Glutamatergic neuron (in vitro differentiated cells): ENCODE measurements at regions not wholly inside any gene's neighbourhood (a gene's known extent, or its start where the extent isn't known, plus 50 kb on each side); places are given as distances from the start of the nearest gene placed in this dataset.

Experiments
- DNase-seq: peaks from one replicate; pipeline ENCODE4 v3.0.0; 2022
- H3K27ac Mint-ChIP-seq: one replicate; pipeline ENCODE4 v1.8.0; 2020; ENCODE audit warnings: mild to moderate bottlenecking, mixed read lengths, inconsistent platforms; ENCODE audit not compliant: unreplicated experiment
- H3K27me3 Mint-ChIP-seq: one replicate; pipeline ENCODE4 v1.8.0; 2020; ENCODE audit warnings: mild to moderate bottlenecking, moderate library complexity, mixed read lengths, inconsistent platforms; ENCODE audit not compliant: unreplicated experiment
- H3K36me3 Mint-ChIP-seq: one replicate; pipeline ENCODE4 v1.8.0; 2020; ENCODE audit warnings: mild to moderate bottlenecking, mixed read lengths, inconsistent platforms; ENCODE audit not compliant: unreplicated experiment
- H3K4me1 Mint-ChIP-seq: one replicate; pipeline ENCODE4 v1.8.0; 2020; ENCODE audit warnings: mild to moderate bottlenecking, low read depth, mixed read lengths, inconsistent platforms; ENCODE audit not compliant: unreplicated experiment
- H3K4me3 Mint-ChIP-seq: one replicate; pipeline ENCODE4 v1.8.0; 2020; ENCODE audit warnings: mild to moderate bottlenecking, mixed read lengths, inconsistent platforms; ENCODE audit not compliant: unreplicated experiment
- H3K9me3 Mint-ChIP-seq: one replicate; pipeline ENCODE4 v1.8.0; 2020; ENCODE audit warnings: mild to moderate bottlenecking, moderate library complexity, mixed read lengths, inconsistent platforms; ENCODE audit not compliant: unreplicated experiment
- TF ChIP-seq, protein P1 (sequence below): fragments of 200-600 bp; sonication (generic); IDR thresholded peaks from one replicate; pipeline ENCODE4 v1.5.0; 2021; ENCODE audit not compliant: partially characterized antibody, unreplicated experiment

DNA sequence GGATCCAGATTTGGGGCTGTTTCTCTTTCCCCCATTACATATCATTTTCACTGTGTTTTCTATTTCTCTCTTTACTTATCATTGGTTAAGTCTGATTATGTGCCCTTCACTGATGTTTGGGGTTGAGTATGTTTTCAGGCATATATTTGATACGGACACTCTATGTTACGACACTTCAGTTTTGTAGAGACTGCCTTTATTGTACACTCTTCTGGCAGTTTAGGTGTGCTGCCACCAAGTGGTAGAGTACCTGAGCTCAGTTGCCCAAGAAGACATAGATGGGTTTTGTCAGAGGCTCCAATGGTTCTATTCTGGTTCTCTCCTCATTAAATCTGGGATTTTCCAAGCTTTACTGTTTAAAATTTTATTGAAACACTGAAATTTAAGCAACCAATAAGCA is 255.0 kb upstream of the ROPN1 start:
- peaks cover 21% of the 10 kb centered on the region for H3K27me3 Mint-ChIP-seq
- H3K9me3 Mint-ChIP-seq: peaks cover 26% of the 10 kb centered on the region
- H3K27ac Mint-ChIP-seq: no peak overlapping the region
- H3K4me3 Mint-ChIP-seq: no peak overlapping the region
- H3K36me3 Mint-ChIP-seq: peaks cover 4% of the 10 kb centered on the region
- DNase-seq: no peak
- peaks cover 52% of the 10 kb centered on the region for H3K4me1 Mint-ChIP-seq
- TF ChIP-seq, protein P1, sequence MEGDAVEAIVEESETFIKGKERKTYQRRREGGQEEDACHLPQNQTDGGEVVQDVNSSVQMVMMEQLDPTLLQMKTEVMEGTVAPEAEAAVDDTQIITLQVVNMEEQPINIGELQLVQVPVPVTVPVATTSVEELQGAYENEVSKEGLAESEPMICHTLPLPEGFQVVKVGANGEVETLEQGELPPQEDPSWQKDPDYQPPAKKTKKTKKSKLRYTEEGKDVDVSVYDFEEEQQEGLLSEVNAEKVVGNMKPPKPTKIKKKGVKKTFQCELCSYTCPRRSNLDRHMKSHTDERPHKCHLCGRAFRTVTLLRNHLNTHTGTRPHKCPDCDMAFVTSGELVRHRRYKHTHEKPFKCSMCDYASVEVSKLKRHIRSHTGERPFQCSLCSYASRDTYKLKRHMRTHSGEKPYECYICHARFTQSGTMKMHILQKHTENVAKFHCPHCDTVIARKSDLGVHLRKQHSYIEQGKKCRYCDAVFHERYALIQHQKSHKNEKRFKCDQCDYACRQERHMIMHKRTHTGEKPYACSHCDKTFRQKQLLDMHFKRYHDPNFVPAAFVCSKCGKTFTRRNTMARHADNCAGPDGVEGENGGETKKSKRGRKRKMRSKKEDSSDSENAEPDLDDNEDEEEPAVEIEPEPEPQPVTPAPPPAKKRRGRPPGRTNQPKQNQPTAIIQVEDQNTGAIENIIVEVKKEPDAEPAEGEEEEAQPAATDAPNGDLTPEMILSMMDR: no peak

DNA sequence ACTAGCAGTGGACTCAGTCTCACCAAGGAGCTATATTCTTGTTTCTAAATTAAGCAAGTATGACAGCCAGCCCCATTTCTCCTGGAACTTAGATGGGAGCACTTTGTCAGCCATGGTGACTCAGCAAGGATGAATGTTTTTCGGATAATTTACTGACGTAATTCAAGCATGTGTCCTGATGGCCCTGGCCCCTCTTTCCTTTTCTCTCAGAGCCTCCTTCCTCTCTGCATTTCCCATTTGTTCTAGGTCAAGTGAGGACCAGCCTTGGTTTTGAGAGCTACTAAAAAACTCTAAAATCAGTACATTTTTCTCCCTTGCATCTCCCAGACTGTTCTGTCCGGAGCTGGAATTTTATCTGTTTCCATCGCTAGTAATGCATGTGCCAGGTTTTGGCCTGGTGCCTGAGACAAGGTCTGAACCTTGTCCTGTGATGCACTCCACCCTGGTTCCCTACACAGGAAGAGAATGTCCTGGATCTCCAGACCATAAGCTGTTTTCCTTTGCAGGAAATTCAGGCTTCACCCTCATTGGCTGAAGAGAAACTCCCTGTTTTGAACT is 256.6 kb upstream of the ROPN1 start:
- Mint-ChIP-seq H3K27ac (no peak overlapping the region), H3K9me3 (peaks cover 23% of the 10 kb centered on the region), H3K4me3 (no peak overlapping the region), H3K36me3 (peaks cover 4% of the 10 kb centered on the region), H3K4me1 (peaks cover 43% of the 10 kb centered on the region), H3K27me3 (peaks cover 20% of the 10 kb centered on the region)
- DNase-seq: no peak
- TF ChIP-seq, protein P1: no peak

DNA sequence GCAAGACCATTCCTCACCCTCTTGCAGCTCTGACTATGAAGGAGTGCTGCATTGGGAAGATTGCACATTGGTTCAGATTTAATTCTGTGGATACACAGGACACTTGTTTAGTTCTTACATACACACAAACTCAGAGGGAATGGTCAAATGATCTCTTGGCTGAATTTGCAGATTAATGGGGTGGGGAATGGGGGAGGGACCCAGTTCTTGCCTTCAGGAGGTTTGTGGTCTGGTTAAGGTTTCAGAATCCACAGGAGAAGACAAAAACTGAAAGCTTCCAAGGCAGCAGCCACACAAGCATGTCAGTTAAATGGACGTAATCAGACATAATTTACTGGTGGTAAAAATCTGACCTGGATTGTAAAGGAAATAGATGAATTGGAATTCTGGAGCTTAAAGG is 257.1 kb upstream of the ROPN1 start:
- no peak overlapping the region for H3K4me3 Mint-ChIP-seq
- H3K9me3 Mint-ChIP-seq: peaks cover 23% of the 10 kb centered on the region
- H3K27me3 Mint-ChIP-seq: peaks cover 21% of the 10 kb centered on the region
- DNase-seq: no peak
- TF ChIP-seq, protein P1: no peak
- no peak overlapping the region for H3K27ac Mint-ChIP-seq
- peaks cover 4% of the 10 kb centered on the region for H3K36me3 Mint-ChIP-seq
- peaks cover 46% of the 10 kb centered on the region for H3K4me1 Mint-ChIP-seq

DNA sequence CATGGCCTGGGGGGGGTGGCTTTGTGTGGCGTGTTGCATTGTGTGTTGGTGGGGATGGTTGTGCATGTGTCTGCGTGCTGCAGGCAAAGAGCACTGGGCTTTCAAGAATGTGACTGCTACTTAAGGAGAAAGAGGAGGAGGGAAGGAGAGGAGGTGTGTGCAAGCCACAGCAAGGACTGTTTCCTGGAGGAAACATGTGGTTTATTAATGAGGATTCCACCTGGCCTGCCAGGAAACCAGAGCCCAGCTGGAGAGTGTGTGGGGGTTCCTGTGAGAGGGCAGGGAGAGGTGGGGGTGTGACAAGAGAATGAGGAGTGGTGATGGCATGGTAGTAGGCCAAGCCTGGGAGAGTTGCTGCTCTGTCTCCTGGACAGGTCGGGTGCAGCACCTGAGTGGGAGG is 258.1 kb upstream of the ROPN1 start:
- Mint-ChIP-seq H3K4me1 (peaks cover 46% of the 10 kb centered on the region), H3K27ac (peak overlapping the region; percentile 4), H3K9me3 (peaks cover 23% of the 10 kb centered on the region), H3K27me3 (peaks cover 25% of the 10 kb centered on the region), H3K4me3 (peak overlapping the region; percentile 32), H3K36me3 (peaks cover 2% of the 10 kb centered on the region)
- TF ChIP-seq, protein P1: no peak
- no peak for DNase-seq

DNA sequence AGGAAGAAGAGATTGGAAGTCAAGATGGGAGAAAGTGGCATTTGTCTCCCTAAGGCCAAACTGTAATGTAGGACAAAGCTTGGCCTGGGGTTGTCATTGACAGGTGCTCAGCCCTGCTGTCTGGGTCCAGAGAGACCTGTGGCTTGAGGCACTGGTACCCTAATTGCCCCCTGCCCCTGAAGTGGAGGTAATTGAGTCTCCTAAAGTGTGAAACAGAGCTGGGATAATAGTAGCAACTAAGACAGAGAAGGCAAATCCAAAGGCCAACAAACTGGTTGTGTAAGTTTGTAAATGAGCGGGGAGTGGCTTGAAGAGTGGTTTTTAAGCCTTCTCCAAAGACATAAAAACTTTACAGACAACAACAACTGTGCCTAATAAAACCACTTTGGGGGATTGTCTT is 264.2 kb upstream of the ROPN1 start:
- Mint-ChIP-seq H3K9me3 (peaks cover 19% of the 10 kb centered on the region), H3K27ac (peak overlapping the region; percentile 64), H3K27me3 (peaks cover 40% of the 10 kb centered on the region), H3K4me3 (peak overlapping the region; percentile 68), H3K36me3 (no peaks in the 10 kb centered on the region), H3K4me1 (peaks cover 44% of the 10 kb centered on the region)
- TF ChIP-seq, protein P1: no peak
- DNase-seq: no peak
